ENCODE measurements at regions not wholly inside any gene's neighbourhood (a gene's known extent, or its start where the extent isn't known, plus 50 kb on each side); places are given as distances from the start of the nearest gene placed in this dataset.

DNA sequence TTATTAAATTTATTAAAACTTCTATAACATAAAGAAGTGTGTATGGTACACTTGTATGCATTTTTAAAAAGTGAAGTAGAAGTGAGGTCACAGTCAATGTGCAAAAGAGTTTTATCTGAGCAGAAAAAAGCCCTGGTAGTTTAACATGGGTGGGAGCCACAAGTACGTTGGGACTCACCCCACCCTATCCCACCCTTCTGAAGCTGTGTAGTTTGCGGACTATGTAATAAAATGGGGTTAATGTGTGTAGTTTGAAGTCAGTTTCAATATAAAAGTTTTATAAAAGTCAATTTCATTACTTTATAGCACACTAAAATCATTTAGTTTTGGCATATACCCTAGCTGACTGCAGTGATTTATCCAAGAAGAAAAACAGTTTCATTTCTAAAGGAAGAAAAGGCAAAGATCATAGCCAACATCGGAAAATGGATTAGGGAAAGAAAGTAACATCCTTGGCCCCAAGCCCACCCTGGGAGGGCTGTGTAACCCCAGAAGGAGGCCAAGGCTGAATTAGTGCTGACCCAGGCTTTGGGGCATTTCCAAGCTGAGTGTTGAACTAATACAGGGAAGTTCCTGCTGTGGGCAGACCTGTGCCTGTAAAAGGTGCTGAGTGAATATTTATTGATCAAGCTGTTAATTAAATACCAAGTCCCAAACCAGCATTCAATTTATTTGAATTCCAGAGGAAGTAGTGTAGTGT, 398.6 kb upstream of the ADAMTSL1 start:
- DNase-seq = no peak

DNA sequence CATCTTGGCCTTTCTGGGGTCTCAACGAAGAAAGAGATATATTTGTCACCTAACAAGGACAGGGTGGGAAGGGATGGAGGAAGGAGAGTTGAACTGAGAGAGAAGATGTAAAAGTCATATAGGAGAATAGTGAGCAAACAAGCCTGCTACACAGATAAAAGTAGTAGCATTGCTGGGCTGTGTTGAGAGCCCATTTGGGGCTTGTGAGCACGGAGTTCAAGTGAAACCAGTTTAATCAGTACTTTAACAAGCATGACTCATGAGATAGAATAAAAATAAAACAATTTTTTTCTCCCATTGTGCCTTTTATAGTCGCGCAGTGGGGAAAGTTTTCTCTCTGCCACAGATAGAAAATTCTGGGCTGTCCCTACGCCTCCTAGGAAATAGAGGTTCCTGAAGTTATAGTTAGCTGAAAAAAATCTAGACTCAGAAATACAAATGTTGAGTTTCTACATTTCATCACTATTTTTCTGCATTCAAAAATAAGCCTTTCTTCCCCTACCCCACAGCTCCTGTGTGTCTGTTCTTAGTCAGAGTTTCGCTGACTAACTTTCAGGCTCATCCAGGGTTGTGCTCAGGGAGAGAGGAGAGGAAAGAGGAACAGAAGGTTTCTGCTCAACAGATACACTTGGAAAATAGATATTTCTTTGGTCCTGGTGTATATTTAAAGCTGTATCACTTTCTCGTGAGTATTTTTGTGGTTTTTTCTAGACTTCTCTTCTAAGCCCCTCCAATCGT, 395.8 kb upstream of the ADAMTSL1 start:
- DNase-seq = no peak

- no peak for DNase-seq
Observed at GRCh38 chr9:18092138-18092537, 381.8 kb upstream of the ADAMTSL1 start.

GRCh38 chr9:18106006-18106560, 367.9 kb upstream of the ADAMTSL1 start:
- DNase-seq = no peak

- DNase-seq = no peak
Observed at GRCh38 chr9:18109675-18110074, 364.3 kb upstream of the ADAMTSL1 start.

GRCh38 chr9:18111146-18111545, 362.8 kb upstream of the ADAMTSL1 start:
- DNase-seq = no peak

- no peak for DNase-seq
Observed at GRCh38 chr9:18114559-18115475, 359.1 kb upstream of the ADAMTSL1 start.

DNA sequence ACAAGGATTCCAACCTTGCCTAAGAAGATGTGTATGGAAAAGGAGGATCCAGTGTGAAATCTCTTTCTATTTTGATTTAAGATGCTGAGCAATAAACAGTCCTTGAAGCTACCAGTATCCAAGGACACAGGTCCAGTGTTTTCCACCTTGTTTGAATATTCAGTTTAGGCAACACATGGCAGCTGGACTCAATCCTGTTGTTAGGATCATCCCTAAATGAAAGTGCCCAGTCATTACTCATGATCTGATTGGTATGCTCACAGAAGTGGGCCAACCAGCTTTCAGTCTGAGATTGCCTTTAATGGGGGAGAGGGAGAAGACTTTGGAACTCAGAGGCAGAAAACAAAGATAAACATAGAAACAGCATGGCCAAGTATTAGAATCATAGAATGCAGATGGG, 355.7 kb upstream of the ADAMTSL1 start:
- DNase-seq = no peak

DNA sequence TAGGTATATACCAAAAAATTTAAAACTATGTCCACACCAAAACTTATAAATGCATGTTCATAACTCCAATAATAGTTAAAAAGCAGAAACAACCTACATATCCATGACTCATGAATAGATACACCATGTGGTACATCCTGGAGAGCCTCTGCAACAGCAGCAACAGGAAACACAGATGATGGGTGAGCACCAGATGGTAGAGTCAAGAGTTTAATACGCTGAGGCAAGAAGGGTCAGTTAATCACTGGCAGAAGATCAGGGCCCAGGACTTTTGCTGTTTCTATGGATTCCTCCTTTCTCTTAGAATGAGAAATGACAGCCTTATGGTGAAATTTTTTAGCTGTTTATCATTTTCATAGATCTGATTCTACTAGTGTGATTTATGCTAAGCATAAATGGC, 351.8 kb upstream of the ADAMTSL1 start:
- DNase-seq = no peak

- no peak for DNase-seq
Observed at GRCh38 chr9:18124760-18125159, 349.2 kb upstream of the ADAMTSL1 start.

DNA sequence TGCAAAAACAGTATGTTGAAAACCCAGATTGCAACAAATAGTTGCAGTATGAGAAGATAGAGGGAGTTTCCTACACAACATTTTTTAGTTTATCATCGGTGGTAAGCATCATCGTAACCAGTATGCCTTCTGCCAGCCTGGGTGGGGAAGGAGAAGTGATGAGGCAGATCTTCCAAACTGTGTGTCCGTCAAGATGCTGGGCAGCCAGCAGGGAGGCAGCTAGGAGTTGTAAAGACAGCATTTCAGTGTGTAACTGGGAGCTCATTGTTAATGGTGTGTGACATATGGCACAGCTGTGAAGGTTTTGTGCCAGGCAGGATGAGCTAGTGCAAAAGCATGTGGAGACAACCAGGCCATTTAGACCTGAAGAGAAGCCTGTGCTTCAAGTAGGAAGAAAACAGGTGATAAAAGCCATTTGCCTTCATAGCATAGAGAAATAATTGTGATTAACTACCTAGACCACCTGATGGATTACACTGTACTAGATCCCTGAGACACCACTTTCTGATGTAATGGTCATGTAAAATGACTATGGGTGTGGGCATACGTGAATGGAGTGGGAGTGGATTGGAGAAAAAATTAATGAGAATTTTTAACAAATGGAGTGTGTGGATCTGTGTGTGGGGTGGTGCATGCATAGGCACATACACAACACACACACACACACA, 347.0 kb upstream of the ADAMTSL1 start:
- DNase-seq = no peak

DNA sequence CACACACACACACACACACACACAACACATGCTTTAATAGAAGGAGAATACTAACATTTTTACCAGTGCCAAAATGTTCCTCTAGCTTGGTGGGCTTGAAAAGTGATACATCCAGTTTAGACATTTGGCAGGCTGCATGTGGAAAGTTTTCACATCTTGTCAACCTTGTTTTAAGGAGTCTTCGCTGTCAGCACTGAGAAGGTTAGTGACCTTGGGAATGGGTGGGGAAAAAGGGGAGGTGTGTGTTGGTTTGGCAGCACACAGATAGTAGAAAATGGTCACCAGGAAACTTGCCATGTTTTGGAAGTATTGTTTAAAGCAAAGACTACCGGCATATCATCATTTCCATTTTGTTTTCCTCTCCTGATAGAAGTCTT, 346.5 kb upstream of the ADAMTSL1 start:
- no peak for DNase-seq

DNA sequence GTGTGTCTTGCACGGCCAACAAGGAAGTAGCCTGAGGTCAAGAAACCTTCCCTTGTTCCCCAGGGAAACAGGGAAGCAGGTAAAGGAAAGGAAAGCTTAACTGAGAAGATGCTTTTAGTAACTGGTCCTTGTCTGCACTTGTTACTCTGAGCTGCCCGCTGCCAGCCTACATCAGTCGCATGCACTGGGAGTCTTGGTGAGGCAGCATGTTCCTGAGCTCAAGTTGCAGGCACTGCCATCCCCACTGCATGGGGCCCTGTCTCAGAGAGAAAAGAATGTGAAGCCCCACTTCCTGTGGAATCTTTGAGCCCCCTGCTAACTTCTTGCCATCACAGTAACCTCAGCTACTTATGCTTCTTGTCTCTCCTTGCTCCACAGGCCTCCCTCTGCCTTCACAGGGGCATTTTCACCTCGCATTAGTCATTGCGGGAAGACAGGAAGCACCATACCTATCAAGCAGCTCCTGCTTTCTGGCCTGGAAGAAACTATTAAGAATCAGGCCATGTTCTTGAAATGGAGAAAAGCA, 344.1 kb upstream of the ADAMTSL1 start:
- no peak for DNase-seq

GRCh38 chr9:18136354-18136994, 337.5 kb upstream of the ADAMTSL1 start:
- DNase-seq = no peak

- DNase-seq = no peak
Observed at GRCh38 chr9:18137815-18138214, 336.1 kb upstream of the ADAMTSL1 start.

DNA sequence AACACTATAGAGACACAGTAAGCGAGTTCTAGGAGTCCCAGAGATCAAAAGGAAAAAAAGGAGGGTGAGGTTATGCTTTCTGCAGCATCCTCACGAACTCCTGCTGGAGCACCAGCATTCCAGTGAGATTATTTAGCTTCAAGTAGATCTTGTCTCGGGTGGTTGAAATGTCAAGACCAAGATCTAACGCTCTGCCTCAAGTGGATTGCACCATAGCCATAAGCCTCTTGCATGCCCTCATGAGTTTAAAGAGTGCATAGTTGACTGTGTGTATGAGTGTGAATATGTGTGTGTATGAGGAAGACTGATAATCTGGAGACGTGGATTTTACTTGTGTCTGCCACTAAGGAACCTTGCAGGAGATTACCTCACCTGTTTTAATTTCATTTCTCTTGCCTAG, 335.3 kb upstream of the ADAMTSL1 start:
- DNase-seq = peak; percentile 59

DNA sequence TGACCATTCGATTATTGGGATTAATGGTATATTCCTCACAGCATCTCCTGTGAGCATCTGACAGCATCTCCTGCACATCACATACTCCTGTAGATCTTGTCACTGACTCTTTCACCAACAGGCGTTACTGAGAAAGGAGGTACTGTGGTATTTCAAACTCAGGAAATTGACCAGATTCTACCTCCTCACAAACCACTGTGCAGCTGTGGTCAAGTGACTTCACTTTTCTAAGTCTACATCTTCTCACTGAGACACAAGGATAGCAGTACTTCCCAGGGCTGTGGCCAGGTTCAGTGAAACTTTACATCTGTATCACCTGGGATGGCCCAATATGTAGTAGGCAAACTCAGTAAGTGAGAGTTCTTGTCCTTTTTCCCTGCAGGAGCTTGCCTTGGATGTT, 332.3 kb upstream of the ADAMTSL1 start:
- DNase-seq = no peak

DNA sequence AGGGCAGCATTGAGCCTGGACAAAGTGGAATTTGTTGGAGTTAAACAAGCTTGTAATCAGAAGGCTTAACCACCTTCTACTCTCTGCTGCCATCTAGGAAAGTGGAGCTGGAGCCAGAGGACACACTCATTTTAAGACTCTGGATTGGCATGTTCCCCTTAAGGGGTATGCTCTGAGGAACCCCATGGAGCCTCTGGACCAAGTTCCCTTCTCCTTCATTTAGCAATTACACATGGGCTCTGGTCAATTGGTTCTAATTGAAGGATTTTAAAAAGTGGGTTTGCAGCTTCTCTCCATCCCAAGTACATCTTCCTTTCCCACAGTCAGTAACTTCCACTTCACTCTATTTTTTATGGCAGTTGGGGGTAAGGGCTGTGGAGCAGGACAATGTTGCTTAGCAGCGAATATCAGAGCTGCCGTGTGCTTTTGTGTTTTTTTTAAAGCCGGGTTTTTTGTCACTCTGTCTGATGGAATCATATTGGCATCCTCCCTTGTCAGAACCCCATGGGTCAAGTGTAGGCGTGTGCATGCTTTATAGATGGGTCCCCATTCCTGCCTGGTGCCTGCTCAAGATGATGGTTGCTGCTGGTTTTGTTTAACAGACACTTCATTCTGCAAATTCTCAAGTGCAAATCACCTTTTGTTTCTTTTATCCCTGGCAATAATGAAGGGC, 330.7 kb upstream of the ADAMTSL1 start:
- DNase-seq = no peak

DNA sequence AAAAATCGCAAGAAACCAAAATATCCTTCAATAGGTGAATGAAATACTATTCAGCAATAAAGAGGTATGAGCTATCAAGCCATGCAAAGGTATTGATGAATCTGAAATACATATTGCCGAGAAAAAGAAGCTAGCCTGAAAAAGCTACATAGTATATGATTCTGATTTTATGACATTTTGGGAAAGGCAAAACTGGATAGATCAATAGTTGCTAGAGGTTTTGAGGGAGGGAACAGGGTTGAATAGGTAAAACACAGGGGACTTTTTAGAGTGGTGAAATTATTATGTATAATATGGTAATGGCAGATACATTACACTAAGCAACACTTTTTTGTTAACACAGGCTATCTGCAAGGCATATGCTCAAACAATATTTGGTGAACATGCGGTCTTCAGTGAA, 327.6 kb upstream of the ADAMTSL1 start:
- DNase-seq = no peak

DNA sequence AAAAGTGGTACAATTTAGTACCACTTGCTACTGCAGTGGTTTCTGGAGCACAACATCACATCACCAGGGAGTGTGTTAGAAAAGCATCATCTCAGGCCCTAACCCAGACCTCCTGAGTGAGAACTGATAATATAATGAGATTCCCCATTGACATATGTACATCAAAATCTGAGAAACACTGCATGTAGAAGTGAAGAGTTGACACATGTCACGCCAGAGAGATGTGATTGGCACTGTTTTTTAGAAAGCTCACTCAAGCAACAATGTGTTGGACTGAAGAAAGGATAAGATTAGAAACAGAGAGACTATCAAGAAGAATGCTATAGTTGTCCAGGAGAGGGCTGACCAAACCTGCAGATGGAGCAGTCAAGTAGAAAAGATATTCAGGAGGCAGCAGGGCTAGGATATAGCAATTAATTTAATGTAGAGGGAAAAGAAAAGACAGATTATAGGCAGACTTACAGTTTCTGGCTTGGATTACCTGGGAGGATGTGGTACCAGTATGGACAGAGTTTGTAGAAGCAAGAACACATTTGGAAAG, 324.4 kb upstream of the ADAMTSL1 start:
- no peak for DNase-seq

DNA sequence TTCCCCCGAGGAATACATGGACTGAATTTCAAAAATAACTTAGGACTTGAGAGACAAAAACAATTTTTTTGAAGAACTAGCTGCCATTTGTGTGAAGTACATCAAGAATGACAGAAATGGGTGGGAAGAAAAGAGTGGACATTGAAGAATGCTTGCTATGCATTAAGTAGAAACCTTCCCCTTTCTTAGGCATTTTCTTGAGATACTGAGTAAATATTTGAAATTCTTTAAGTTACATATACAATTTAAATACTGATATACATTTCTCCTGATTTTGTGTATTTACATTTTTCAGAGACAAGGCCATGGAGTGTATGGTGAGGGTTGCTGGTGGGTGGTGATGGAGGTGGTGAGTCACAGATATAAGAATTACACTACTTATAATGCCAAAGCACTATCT, 319.3 kb upstream of the ADAMTSL1 start:
- DNase-seq = no peak
